Testis (tissue), 2 donors: ENCODE measurements at regions not wholly inside any gene's neighbourhood (a gene's known extent, or its start where the extent isn't known, plus 50 kb on each side); places are given as distances from the start of the nearest gene placed in this dataset.

Source experiments
- DNase-seq: peaks from one replicate; pipeline ENCODE4 v3.0.0-alpha.2; 2019
- H3K27ac ChIP-seq, 2 donors: fragments of 200-600 bp; sonication (generic); one replicate each; pipeline ENCODE4 v1.5.1; 2019
- H3K27me3 ChIP-seq: fragments of 200-600 bp; sonication (generic); one replicate; pipeline ENCODE4 v1.5.1; 2019
- H3K36me3 ChIP-seq: fragments of 200-600 bp; sonication (generic); one replicate; pipeline ENCODE4 v1.5.1; 2017; ENCODE audit warnings: low read depth; ENCODE audit errors: missing control alignments
- H3K4me1 ChIP-seq: fragments of 200-600 bp; sonication (generic); one replicate; pipeline ENCODE4 v1.5.1; 2019
- H3K4me3 ChIP-seq, 2 donors: fragments of 200-600 bp; sonication (generic); one replicate each; pipeline ENCODE4 v1.5.1; 2017 to 2019
- H3K9me3 ChIP-seq: fragments of 200-600 bp; sonication (generic); one replicate; pipeline ENCODE4 v1.5.1; 2017
- POLR2A ChIP-seq: fragments of 450-650 bp; IDR thresholded peaks from one replicate; pipeline ENCODE4 v1.6.1; 2017; ENCODE audit warnings: antibody characterized with exemption, mild to moderate bottlenecking, moderate library complexity
- WGBS, 2 donors: methylation state at CpG; one replicate each; pipeline ENCODE4 v1.1.5; 2018; 5-methylcytosine and 5-hydroxymethylcytosine counted together
- intact Hi-C: fragments of 100-400 bp; cut with DNase I; formaldehyde crosslinking; loops from one replicate; pipeline ENCODE4 v1.15.1; 2023; ENCODE audit warnings: low total_unique reads
- TF ChIP-seq, protein P1 (sequence below), 3 experiments: fragments of 450-650 bp in 2 of 3; fragments of 200-600 bp in 1 of 3; sonication (generic) in 1 of 3; IDR thresholded peaks; one replicate each; pipeline ENCODE4 v1.5.1; 2016 to 2019; ENCODE audit warnings: antibody characterized with exemption in 3 of 3, mild to moderate bottlenecking in 2 of 3, moderate library complexity in 1 of 3

DNA sequence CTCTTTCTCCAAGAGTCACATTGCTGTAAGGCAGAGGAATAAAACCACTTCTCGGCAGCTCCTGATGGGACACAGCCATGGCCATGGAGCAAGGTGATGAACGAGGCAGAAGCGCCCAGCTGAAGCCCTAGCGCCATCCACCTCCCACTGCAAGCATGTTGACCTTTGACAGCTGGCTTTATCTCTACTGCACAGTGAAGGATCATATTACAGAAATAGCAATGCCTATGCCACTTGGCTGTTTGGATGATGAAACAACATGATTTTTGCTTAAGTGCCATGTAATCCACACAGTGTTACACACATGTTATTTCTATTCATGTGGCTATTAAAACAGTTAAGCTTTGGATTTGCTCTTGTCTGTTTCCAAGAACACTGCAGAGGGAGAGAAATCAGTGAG, 167.7 kb downstream of the VAPA start:
- 71 to 75% methylated on average over 4 of the region's 4 CpGs for WGBS, 2 donors
- H3K27me3 ChIP-seq: no peaks in the 10 kb centered on the region
- no peaks in the 10 kb centered on the region for H3K36me3 ChIP-seq
- H3K9me3 ChIP-seq: no peaks in the 10 kb centered on the region
- intact Hi-C loops: no loop called here
- no peak overlapping the region for H3K4me3 ChIP-seq
- no peak overlapping the region for H3K27ac ChIP-seq
- DNase-seq: no peak
- H3K4me1 ChIP-seq: no peaks in the 10 kb centered on the region
- TF ChIP-seq, protein P1, sequence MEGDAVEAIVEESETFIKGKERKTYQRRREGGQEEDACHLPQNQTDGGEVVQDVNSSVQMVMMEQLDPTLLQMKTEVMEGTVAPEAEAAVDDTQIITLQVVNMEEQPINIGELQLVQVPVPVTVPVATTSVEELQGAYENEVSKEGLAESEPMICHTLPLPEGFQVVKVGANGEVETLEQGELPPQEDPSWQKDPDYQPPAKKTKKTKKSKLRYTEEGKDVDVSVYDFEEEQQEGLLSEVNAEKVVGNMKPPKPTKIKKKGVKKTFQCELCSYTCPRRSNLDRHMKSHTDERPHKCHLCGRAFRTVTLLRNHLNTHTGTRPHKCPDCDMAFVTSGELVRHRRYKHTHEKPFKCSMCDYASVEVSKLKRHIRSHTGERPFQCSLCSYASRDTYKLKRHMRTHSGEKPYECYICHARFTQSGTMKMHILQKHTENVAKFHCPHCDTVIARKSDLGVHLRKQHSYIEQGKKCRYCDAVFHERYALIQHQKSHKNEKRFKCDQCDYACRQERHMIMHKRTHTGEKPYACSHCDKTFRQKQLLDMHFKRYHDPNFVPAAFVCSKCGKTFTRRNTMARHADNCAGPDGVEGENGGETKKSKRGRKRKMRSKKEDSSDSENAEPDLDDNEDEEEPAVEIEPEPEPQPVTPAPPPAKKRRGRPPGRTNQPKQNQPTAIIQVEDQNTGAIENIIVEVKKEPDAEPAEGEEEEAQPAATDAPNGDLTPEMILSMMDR (IDR thresholded peaks at IDR 0.05): no peak
- no peak for TF ChIP-seq POLR2A

DNA sequence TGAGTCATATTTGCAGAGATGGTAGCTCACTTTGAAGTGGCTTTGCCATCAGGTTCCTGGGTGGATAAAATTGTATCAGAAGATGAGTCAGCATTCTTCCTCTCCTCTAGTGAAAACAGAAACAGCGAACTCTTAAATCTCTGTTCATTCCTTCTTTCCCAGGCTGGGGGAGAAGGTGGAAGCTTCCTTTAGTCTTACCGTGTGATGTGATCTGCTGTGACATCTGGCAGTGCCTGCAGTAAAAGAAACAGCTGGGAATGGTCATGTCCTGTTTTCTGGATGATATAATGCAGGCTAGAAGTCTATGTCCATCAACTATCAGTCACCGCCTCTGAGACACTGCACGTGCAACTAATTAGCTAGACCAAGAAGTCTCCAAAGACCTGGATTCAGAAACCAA, 171.6 kb downstream of the VAPA start:
- DNase-seq: no peak
- 78 to 82% methylated on average over 4 of the region's 4 CpGs for WGBS, 2 donors

DNA sequence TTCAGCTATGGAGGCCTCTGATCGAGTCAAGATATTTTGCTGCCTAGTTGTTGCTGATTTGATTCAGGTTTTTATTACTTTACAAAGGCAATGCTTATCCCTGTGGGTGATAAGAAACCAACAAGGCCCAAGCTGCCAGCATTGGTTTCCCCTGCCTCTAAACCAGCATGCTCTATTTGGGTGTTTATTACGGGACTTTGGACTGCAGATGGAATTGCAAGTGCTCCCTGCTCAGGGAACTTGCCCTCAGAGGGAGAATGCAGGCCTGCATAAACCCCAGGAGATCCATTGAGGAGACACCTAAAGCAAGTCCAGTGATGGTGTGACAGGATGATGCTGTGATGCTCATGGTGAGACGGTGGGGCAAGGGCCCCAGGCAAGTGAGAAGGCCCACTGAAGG, 172.1 kb downstream of the VAPA start:
- 89 to 92% methylated on average over 3 of the region's 3 CpGs for WGBS, 2 donors
- no peak for DNase-seq
- Histone ChIP-seq H3K9me3 (no peaks in the 10 kb centered on the region), H3K4me1 (no peaks in the 10 kb centered on the region), H3K4me3 (no peak overlapping the region), H3K27me3 (no peaks in the 10 kb centered on the region), H3K36me3 (no peaks in the 10 kb centered on the region), H3K27ac (no peak overlapping the region)
- intact Hi-C loops: no loop called here
- TF ChIP-seq POLR2A: no peak
- TF ChIP-seq, protein P1 (IDR thresholded peaks at IDR 0.05): no peak

More for the DNA sequence above, 171.6 kb downstream of the VAPA start:
- Histone ChIP-seq H3K4me3 (no peak overlapping the region), H3K4me1 (no peaks in the 10 kb centered on the region), H3K27ac (no peak overlapping the region), H3K36me3 (no peaks in the 10 kb centered on the region), H3K9me3 (no peaks in the 10 kb centered on the region), H3K27me3 (no peaks in the 10 kb centered on the region)
- intact Hi-C loops: no loop called here
- TF ChIP-seq, protein P1 (IDR thresholded peaks at IDR 0.05): no peak
- TF ChIP-seq POLR2A: no peak

DNA sequence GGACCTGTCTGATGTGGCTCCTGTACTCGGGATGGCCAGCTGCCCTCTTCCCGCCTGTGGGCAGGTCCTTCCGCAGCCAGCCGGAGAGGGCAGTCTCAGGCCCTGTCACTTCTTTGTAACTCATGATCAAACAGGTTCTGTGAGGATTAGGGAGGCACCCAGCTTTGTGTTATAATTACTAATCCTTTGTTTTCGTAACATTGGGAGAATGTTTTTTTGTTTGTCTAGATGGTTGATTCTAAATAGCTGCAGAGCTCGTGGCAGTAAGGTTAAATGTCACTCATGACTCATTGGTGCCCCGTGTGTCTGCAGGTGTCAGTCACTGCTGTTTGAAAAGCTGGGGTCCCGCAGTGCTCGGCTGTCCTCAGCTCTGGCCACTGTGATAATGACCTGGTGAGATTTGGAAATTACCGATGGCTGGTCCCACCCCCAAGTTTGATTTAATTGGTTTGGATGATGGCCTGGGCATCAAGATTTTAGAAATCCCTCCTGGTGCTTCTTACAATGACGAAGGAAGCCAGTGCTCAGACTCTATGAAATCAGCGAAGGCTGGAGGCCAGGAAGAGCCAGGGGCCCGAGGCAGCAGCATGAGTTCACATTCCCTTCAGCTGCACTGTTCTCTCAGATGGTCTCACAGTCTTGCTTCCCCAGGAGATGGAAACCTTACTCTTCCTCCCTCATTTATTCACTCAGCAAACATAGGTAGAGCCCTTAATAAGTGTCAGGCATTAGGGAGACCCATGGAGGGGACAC, 172.8 kb downstream of the VAPA start:
- Histone ChIP-seq H3K36me3 (no peaks in the 10 kb centered on the region), H3K4me3 (no peak overlapping the region), H3K4me1 (no peaks in the 10 kb centered on the region), H3K27me3 (no peaks in the 10 kb centered on the region), H3K9me3 (no peaks in the 10 kb centered on the region), H3K27ac (no peak overlapping the region)
- 88 to 91% methylated on average over 13 of the region's 13 CpGs for WGBS, 2 donors
- intact Hi-C loops: no loop called here
- DNase-seq: no peak
- TF ChIP-seq, protein P1 (IDR thresholded peaks at IDR 0.05): no peak
- no peak for TF ChIP-seq POLR2A

DNA sequence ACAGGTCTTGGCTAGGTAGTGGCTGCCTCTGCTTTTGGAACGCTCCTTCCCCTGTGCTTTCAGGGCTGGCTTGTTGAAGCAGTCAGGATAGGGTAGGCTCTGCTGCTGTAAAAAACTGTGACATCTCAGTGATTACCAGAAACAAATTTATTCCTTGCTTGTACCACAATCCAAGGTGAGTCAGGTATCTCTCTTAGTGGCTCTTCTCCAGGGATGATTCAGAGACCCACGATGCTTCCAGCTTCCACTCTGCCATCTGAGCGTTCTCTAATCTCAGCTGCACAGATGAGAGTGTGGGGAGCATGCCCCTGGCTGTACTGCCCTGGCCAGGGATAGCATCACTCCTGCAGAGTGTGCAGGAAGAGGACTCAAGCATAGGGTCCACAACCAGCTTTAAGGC, 174.9 kb downstream of the VAPA start:
- H3K27ac ChIP-seq: no peak overlapping the region
- H3K4me1 ChIP-seq: no peaks in the 10 kb centered on the region
- H3K9me3 ChIP-seq: no peaks in the 10 kb centered on the region
- intact Hi-C loops: no loop called here
- 82 to 87% methylated on average over 3 of the region's 3 CpGs for WGBS, 2 donors
- DNase-seq: no peak
- H3K27me3 ChIP-seq: no peaks in the 10 kb centered on the region
- TF ChIP-seq POLR2A: no peak
- TF ChIP-seq, protein P1 (IDR thresholded peaks at IDR 0.05): no peak
- no peaks in the 10 kb centered on the region for H3K36me3 ChIP-seq
- H3K4me3 ChIP-seq: no peak overlapping the region
